ENCODE measurements at regions not wholly inside any gene's neighbourhood (a gene's known extent, or its start where the extent isn't known, plus 50 kb on each side); places are given as distances from the start of the nearest gene placed in this dataset.
"Not testable (repeated sequence)": the region's sequence is repeated elsewhere in the genome, so short reads cannot be mapped to it uniquely, and the experiment has no call there.

DNA sequence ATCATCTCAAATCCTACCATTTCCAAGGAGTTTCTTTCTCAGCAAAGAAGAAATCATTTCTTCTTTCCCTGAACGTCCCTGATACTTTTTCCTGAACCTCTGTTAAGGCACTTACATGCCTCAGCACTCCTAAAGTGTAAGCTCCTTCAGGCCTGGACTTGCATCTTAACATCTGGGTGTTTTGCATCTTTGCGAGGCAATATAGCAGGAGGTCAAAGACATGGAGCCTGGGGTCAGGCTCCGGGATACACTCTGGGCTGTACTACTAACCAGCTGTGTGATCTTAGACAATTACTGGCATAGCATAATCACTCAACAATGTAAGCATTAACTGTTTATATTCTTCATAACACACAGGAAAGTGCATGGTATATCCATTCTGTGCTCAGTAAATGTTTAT, 275.5 kb upstream of the BOD1L1 start:
- no peak for DNase-seq

DNA sequence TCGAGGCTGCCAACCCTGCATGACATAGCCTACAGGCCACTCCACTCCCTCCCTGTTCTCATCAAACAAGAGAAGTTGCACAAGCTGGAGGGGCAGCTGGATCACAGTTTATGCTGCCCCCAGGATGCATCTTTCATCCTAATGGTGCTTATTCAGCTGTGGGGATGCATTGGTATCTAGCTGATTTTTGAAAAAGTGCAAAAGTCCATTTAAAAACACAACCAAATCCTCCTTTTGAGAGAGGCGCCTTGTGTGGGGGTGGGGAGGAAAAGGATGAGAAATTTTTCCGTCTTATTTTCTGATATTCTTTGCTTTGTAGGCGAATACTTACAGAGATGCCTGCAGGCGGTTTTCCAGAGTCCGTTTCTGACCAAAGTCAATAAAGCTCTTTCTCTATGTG, 276.4 kb upstream of the BOD1L1 start:
- DNase-seq: no peak

DNA sequence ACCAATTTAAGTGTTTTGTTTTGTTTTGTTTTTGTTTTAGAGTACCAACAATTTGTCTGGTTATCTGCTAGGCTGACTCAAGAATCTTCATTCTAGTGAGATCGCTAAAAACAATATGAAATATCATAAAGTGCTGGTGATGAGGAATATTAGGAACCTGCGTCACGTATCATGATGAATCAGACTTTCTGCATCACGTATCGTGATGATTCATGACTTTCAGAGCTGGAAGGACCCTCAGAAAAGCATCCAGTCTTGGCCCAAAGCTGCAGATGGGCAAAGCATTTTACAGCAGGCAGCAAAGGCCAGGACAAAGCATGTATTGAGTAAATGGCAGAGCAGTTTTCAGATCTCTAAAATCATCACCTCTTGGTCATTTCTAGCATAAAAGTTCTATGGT, 278.0 kb upstream of the BOD1L1 start:
- no peak for DNase-seq

DNA sequence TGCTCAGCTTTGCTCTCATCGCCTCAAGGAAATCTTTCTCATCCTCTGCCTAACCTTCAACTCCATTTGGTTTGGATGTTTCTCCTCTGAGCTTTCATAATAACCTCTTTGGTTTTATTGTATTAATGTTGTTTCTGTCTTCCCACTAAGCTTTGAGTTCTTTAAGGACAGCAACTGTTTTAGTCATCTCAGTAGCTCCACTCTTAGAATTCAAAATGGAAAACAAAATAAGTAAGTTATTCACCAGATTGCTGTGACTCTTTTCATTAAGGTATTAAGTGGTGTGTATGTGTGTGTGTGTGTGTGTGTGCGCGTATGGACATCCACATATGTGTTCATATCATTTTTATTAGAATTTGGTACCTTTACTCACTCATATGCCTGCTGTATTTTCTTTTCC, 279.2 kb upstream of the BOD1L1 start:
- no peak for DNase-seq

DNA sequence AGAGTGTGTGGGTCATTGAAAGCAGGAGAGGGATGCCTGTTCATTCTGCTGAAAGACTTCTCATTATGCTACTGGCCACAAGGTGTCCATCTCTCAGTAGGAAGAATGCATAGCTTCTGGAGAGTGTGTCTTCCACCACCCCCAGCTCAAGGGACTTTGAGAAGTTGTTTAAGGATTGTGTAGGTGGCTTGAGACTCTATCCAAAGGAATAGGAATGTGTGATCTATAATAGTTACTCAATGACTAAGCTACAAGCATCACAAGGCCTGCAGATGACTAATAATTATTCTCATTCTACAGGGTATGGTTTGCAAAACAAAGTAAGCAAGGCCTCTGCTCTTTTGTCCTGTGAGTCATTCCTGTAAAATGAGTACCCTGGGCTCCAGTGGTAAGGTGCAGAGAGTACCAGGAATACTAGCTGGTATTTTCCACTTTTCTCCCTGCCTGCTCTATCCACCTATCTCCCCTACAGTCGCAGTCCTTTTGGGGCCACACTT, 279.8 kb upstream of the BOD1L1 start:
- DNase-seq: no peak

DNA sequence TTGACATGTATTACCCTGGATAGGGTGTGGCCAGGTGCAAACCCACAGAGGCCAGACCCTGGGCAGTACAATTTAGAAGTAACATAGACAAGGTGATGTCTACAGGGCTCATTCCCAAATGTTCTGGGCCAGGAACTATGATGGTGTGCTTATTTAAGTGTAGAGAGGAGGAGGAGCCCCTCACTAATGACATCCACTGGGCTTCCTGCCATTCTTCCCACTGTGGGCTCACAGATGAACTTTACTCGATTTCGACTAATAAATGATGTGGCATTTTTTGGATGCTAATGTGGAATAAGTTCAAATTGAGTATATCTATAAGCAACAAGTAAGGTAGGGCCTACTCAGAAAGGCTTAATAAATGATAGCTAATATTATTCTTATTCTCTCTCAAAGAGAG, 280.9 kb upstream of the BOD1L1 start:
- no peak for DNase-seq

DNA sequence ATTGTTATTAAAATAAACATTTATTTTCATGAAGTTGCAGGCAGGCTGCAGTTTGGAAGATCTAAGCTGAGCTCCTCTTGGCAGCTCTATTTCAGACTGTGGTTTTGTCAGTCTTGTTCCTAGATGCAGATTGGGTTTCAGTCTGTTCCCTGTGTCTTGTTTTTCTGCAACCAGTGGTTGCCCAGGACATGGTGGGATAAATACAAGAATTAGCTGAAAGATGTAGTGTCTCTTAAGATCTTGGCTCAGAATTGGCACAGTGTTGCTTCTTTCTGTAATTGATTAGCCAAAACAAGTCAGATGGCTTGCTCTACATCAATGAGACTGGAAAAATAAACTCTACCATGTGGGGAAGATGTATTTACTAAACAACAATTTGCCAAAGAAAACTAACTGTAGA, 283.0 kb upstream of the BOD1L1 start:
- DNase-seq: no peak

DNA sequence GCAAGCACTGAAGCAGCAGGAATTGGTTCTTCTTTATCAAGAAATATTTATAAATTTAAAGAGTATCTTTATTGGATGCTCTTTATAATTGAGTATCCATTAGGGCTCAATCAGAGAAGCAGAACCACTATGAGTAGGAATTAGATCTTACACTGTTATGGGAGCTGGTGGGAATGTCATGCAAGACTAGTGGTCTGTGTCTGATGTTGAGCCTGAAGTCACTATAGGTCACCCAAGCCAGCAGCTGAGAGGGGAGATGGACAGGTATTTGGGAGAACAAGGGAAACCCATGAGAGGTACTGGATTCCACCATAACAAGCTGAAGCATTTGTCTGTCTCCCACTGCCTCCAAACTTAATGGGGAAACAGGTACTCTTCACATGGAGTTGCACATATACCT, 283.7 kb upstream of the BOD1L1 start:
- no peak for DNase-seq

DNA sequence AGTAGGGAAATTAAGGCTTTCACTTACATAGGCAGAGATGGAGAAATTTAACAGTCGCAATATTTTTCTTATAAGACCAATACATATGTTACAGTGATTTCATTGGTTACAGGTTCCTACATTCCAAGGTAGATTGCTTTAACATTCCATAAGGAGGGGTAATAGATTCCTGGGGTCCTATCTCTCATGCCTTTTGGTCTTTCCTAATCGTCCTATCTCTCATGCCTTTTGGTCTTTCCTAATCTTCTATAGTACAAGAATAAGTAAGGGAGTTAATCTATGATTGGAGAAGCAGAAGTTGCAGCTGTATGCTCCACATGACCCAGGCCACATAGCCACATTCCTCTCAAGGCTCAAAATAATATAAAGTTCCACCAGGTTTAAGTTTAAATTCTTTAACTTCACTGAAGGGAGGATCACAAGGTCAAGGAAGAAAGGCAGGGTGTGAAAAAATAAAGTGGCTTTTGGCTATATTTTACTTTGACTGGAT, 285.0 kb upstream of the BOD1L1 start:
- DNase-seq: no peak

DNA sequence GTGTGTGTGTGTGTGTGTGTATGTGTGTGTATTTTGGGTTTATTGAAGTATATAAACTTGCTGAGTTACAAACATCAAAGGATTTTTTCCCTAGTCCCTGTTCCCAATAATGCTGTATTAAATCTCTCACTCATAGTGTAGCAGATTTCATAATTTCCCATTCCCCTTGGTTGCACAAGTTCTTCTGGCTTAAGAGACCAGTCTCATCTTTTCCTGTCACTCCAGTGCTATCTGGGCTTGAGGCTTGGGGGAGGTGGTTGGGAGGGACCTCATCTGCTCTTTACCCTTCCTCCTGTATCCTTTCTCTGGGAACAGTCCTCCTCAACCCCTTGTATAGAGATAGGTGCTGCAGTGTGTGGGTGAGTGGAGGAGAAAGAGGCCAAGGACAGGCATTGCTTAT, 285.4 kb upstream of the BOD1L1 start:
- no peak for DNase-seq

DNA sequence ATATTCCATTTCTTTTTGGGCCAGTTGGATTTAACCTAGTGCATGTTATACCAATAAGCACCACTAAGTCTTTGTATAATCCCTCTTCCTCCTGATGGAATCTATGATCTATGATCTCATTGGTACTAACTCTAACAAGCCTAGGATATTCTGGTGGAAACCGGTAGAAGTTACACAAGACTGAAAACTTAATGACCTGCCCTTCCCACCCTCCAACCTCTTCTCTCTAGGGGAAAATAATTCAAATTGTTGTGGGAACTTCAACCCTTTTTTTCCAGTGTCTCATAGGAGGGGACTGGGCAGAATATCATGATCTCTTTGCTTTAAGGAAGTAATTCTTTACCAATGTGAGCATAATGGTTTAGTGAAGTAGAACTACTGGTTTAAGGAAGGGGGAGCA, 289.5 kb upstream of the BOD1L1 start:
- DNase-seq: no peak

DNA sequence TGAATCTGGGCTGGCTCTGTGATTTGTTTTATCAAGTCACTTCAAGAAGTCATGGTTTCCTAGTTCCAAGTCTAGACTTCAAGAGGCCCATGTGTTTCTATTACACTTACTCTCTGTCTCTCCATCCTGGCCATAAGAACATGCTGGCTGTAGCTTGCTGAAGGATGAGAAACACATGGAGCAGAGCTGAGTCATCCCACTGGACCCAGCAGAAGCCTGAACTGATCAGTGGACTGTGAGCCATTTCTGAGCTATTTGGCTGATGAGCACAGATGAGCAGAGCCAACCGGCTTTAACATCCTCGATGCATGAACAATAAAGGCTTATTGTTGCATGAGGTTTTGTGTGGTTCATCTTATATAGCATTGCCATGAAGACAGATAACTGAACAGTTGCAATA, 290.6 kb upstream of the BOD1L1 start:
- DNase-seq: no peak

DNA sequence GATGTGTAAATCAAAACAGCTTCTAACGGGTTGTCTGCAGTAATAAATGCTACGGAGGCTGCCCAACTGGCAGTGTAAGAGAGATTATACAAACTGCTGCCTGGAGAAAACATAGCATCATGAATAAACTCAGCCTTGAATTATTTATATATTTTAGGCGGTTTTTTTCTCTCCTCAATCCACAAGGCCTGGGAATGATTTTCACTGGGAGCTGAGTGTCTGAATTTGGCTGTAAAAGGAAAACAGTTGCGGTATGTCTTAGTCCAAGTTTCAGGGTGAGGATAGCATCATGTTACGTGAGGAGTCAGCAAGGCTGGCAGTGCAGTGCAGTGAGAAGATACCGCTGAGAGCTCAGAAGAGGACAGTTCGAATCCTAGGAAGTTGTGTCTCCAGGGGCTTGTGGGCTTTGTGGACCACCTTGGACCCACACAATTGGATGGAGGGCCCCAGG, 291.5 kb upstream of the BOD1L1 start:
- DNase-seq: no peak

DNA sequence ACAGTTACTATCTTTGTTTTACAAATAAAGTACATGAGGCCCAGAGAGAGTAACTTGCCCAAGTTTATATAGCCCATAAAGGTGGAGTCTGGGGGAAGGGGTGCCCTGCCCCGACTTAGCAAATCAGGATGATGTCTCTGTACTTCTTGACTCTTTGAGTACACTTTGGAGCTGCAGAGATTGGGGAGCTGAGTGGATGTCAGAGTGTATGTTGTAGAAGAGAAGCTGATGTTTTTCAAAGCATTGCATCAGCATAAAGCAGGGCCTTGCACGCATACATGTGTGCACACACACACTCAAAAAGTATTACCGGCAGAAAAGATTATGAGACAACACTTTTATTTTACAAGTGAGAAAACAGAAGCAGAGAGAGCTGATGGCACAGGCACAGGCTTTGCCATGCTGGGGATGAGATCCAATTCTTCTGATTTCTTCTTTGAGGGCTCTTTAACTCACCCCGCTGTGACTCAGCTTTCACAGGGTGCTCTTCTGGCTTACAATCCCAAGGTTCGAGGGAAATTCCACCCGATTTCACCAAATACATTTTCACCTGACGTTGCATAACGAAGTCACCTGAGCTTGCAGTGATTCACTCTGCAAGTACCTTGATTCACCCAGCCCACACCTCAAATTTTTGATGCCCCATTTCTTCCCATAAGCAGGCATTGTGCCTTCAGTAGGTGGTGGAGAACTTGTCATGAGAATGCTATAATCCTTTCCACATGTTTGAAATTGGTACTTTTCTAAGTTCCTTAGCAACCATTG, 292.8 kb upstream of the BOD1L1 start:
- DNase-seq: no peak

DNA sequence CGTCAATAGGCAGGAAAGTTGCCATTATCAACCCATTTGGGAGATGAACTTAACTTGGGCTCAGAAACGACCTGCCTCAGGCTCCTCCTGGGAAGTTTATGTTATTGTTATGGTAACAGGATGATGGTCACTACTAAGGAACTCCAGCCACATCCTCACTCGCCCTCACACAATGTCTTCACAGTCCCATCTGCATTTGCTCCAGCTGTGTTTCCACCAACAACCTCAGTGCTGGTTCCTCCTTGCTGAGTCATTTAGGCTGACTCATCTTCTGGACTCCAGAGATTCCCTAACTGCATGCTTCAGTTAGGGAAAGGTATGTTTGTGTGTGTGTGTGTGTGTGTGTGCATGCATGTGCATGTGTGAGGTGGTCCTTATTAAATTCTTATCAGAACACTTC, 293.4 kb upstream of the BOD1L1 start:
- no peak for DNase-seq

DNA sequence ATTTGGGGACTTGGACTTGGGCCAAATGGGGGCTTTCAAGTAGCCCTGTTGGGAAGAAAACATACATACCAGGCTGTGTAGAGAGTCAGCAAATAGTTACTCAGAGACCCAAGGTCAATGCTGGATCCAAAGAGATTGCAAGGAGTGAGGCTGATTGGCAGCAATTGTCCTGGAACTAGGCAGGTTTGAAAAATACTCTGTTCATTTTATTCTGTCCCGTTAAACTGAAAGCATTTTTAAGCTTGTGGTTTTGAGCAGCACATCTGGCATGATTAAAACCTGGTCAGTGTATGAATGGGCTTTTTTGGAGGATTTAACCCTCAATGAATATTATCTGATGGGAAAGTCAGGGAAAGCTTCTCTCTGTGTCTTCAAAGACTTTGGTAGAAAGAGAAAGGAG, 294.3 kb upstream of the BOD1L1 start:
- no peak for DNase-seq

DNA sequence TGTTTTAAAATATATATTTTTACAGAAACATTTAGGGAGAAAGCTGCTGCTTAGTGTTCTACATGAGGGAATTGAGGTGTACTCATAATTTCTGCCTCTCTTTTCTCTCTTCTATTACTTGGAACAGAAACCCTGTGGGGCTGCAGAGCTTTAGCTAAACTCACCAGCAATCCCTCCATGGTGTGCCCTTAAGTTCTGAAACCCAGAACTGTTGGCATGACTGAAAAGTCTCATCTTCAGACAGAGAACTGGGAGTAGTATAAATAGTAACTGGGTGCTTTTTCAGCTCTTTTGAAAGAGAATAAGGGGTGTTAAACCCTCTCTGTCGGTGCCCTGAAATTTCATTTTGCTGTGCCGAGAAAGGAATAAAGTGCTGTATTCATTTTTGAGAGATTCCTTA, 294.9 kb upstream of the BOD1L1 start:
- DNase-seq: no peak

DNA sequence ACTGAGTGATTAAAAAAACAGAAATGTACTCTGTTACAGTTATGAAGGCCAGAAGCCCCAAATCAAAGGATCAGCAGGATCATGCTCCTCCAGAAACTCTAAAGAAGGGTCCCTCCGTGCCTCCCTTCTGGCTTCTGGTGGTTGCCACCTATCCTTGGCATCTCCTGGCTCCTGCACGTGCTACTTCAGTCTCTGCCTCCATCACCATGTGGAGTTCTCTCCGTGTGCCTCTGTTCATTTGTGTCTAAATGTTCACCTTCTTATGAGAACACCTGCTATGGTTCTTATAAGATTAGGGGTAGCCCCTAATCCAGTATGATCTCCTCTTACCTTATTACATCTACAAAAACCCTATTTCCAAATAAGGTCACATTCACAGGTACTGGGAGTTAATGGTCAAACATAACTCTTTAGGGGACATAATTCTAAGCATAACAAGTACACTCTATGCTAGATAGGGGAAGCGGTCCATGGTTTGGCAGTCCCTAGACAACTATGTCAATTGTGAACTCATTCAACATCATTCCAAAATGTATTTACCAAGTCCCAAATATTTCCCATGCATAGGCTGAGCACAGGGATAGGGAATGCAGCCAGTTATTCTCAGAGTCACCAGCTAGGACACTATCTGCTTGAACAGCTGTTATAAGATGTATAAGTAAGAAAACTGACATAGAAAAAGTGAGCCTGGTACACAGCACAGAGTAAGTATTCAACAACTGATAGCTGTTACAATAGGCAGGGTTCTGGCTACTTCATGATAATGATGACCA, 295.5 kb upstream of the BOD1L1 start:
- no peak for DNase-seq

DNA sequence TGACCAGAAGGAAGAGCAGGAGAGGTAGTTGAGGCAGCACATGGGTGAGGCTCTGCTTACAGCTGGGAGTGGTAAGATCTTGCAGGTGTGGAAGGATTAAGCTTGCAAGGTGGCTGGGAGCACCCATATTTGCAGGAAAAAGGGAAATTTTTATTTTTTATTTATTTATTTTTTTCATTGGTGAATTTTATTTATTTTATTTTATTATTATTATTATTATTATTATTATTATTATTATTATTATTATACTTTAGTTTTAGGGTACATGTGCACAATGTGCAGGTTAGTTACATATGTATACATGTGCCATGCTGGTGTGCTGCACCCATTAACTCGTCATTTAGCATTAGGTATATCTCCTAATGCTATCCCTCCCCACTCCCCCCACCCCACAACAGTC, 297.4 kb upstream of the BOD1L1 start:
- DNase-seq: not testable (repeated sequence)

DNA sequence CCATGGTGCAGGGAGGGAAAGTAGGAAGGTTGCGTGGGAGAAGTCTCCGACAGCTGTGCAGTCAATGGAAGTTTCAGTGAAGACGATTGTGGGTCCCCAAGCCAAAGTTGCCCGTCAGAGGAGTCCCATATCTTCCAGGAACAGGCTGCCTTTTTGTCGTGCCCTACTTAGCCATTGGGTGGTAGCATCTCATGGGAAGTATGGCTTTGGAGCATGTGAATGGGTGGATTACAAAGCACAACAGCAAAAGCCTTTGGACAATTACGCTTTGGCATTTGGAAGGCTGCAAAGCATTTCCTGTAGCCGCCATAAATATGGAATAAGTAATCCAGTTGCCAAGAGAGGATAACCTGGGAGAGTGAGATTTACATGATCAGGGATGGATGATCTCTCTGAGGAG, 300.7 kb upstream of the BOD1L1 start:
- DNase-seq: no peak

DNA sequence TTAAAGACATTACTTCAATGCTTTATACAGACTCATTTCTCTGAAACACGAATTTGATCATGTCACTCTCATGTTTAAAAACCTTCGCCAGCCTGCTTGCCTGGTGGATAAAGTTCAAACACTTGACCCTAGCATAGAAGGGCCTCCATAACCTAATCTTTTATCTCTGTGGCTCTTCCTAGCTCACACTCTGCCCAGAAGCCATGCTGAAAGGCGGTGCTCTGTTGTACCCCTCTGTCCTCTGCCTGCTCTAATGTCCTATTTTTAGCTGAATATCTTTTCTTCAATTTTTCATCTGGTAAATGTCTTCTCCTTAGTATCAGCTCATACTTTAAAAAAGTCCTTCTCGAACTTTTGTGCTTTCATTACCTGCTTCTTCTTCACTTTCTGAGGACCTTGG, 302.6 kb upstream of the BOD1L1 start:
- DNase-seq: no peak

DNA sequence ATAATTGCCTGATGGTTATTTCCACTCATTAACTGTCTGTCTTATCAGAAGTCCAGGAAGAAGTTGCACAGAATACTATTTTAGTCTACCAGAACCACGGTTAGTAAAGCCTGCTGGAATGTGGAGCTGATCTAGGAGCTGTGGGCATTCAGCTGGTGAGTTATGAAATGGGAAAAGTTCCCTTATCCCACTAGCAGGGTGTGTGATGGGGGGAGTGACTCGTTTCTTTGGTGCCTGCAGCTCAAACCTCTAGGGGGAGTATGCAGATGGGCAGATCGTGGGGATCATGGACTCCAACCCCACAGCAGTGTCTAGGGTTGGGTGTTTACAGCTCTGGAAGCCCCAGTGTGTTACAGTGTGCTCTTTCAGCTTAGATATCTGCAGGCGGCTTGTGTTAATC, 305.7 kb upstream of the BOD1L1 start:
- no peak for DNase-seq

DNA sequence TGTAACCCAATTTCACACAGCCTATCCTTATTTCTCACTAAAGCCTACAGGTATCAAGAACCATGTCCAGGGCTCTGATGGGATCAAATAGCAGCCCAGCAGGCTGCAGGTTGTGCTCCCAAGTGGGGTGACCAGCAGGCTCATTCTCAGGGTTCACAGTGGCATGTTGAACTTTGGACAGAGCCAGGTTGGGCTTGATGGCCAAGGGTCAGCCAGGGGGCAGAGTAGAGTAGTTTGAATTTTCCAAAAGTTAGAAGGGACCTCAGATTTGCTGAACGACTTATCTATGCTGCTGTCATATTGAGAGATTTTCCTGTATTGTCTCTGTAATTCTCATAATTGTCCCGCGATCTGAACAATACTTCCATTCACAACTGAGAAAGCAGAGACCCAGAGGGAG, 310.8 kb upstream of the BOD1L1 start:
- DNase-seq: no peak

DNA sequence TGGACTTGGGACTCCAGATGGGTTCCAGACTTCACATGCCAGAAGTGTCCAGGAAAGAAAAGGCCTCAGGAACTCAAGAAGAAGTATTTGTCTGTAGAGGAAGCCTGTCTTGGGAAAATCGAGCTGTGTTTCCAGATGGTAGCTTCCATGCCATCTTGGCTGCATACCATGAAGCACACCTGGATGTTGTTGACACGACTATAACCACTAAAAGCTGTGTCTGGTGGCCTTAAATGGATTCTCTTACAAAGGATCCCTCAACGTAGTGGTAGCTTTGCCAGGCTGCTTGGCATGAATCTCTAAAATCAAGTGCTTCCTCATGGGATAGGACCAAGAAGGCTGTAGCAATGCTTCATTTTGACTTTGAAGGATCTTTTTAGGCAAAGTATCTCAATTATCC, 313.4 kb upstream of the BOD1L1 start:
- no peak for DNase-seq
